ENCODE measurements at regions not wholly inside any gene's neighbourhood (a gene's known extent, or its start where the extent isn't known, plus 50 kb on each side); places are given as distances from the start of the nearest gene placed in this dataset.

- TF ChIP-seq CTCF (conservative IDR thresholded peaks at IDR 0.05): no peak
- no peak for TF ChIP-seq ZFX (IDR thresholded peaks at IDR 0.05)
These were observed 557.3 kb upstream of the TENM3 start for GRCh38 chr4:181685911-181686310.

All from C4-2B (cell line).